Liver (tissue), 8 donors: ENCODE measurements at regions not wholly inside any gene's neighbourhood (a gene's known extent, or its start where the extent isn't known, plus 50 kb on each side); places are given as distances from the start of the nearest gene placed in this dataset.

Experiments
- DNase-seq: peaks from one replicate; pipeline ENCODE4 v3.0.0-alpha.2; 2017; ENCODE audit warnings: low spot score
- H3K27ac ChIP-seq, 2 donors: one replicate each; pipeline ENCODE4 v1.7.0; 2013; ENCODE audit warnings: inconsistent platforms in 2 of 2, low read length in 2 of 2, control low read depth in 1 of 2, low read depth in 1 of 2, mild to moderate bottlenecking in 1 of 2
- H3K27me3 ChIP-seq, 4 donors: one replicate each; pipeline versions ENCODE4 v1.6.1 to v1.7.0; 2013; ENCODE audit warnings: low read length in 3 of 4, inconsistent platforms in 1 of 4, mild to moderate bottlenecking in 1 of 4, moderate library complexity in 1 of 4; ENCODE audit not compliant: control insufficient read depth in 4 of 4, insufficient read depth in 4 of 4
- H3K36me3 ChIP-seq, 4 donors: one replicate each; pipeline versions ENCODE4 v1.6.1 to v1.7.0; 2013; ENCODE audit warnings: low read length in 3 of 4, mild to moderate bottlenecking in 3 of 4, low read depth in 1 of 4, moderate library complexity in 1 of 4; ENCODE audit not compliant: control insufficient read depth in 4 of 4, insufficient read depth in 3 of 4
- H3K4me1 ChIP-seq, 4 donors: one replicate each; pipeline versions ENCODE4 v1.6.1 to v1.7.0; 2013; ENCODE audit warnings: low read length in 3 of 4, mild to moderate bottlenecking in 3 of 4, moderate library complexity in 1 of 4; ENCODE audit not compliant: control insufficient read depth in 4 of 4, insufficient read depth in 4 of 4
- H3K4me3 ChIP-seq, 3 donors: one replicate each; pipeline versions ENCODE4 v1.6.1 to v1.7.0; 2013; ENCODE audit warnings: low read length in 3 of 3, control low read depth in 1 of 3, low read depth in 1 of 3, mild to moderate bottlenecking in 1 of 3
- H3K9ac ChIP-seq, 2 donors: one replicate each; pipeline ENCODE4 v1.7.0; 2013; ENCODE audit warnings: low read length in 2 of 2, mild to moderate bottlenecking in 2 of 2, moderate library complexity in 2 of 2, control low read depth in 1 of 2, low read depth in 1 of 2
- H3K9me3 ChIP-seq, 4 donors: one replicate each; pipeline versions ENCODE4 v1.6.1 to v1.7.0; 2013; ENCODE audit warnings: low read length in 3 of 4; ENCODE audit not compliant: control insufficient read depth in 4 of 4
- EGR1 ChIP-seq, 2 donors: IDR thresholded peaks; 2 replicates each; pipeline ENCODE4 v1.6.1; 2016 to 2018; ENCODE audit warnings: antibody characterized with exemption in 2 of 2, low read depth in 2 of 2
- FOXA1 ChIP-seq: IDR thresholded peaks from 2 replicates; pipeline ENCODE4 v1.6.1; 2016; ENCODE audit warnings: antibody characterized with exemption
- FOXA2 ChIP-seq: IDR thresholded peaks from 2 replicates; pipeline ENCODE4 v1.6.1; 2016; ENCODE audit warnings: antibody characterized with exemption
- GABPA ChIP-seq, 2 donors: IDR thresholded peaks in 1 of 2; conservative IDR thresholded peaks in 1 of 2; 2 replicates each; pipeline ENCODE4 v1.6.1; 2016; ENCODE audit warnings: antibody characterized with exemption in 2 of 2, mild to moderate bottlenecking in 1 of 2, moderate library complexity in 1 of 2
- HNF4A ChIP-seq, 2 donors: conservative IDR thresholded peaks; 2 replicates each; pipeline ENCODE4 v1.6.1; 2016; ENCODE audit warnings: antibody characterized with exemption in 2 of 2, mild to moderate bottlenecking in 2 of 2
- HNF4G ChIP-seq: IDR thresholded peaks from 2 replicates; pipeline ENCODE4 v1.6.1; 2016; ENCODE audit warnings: antibody characterized with exemption
- JUND ChIP-seq, 2 donors: IDR thresholded peaks; 2 replicates each; pipeline ENCODE4 v1.6.1; 2016; ENCODE audit warnings: antibody characterized with exemption in 2 of 2
- MAX ChIP-seq: IDR thresholded peaks from 2 replicates; pipeline ENCODE4 v1.6.1; 2016; ENCODE audit warnings: antibody characterized with exemption
- NR2F2 ChIP-seq: IDR thresholded peaks from 2 replicates; pipeline ENCODE4 v1.6.1; 2016; ENCODE audit warnings: antibody characterized with exemption
- RAD21 ChIP-seq, 2 donors: IDR thresholded peaks; 2 replicates each; pipeline ENCODE4 v1.6.1; 2016; ENCODE audit warnings: antibody characterized with exemption in 2 of 2, mild to moderate bottlenecking in 2 of 2
- REST ChIP-seq: IDR thresholded peaks from 2 replicates; pipeline ENCODE4 v1.6.1; 2016; ENCODE audit warnings: antibody characterized with exemption, mild to moderate bottlenecking
- RXRA ChIP-seq, 2 donors: IDR thresholded peaks; 2 replicates each; pipeline ENCODE4 v1.6.1; 2017 to 2018; ENCODE audit warnings: antibody characterized with exemption in 2 of 2, mild to moderate bottlenecking in 1 of 2
- SP1 ChIP-seq: IDR thresholded peaks from 2 replicates; pipeline ENCODE4 v1.6.1; 2018; ENCODE audit warnings: antibody characterized with exemption, mild to moderate bottlenecking
- TAF1 ChIP-seq: conservative IDR thresholded peaks from 2 replicates; pipeline ENCODE4 v1.6.1; 2016; ENCODE audit warnings: antibody characterized with exemption, mild to moderate bottlenecking
- YY1 ChIP-seq: IDR thresholded peaks from 2 replicates; pipeline ENCODE4 v1.6.1; 2016; ENCODE audit warnings: antibody characterized with exemption, mild to moderate bottlenecking
- ZBTB33 ChIP-seq: IDR thresholded peaks from 2 replicates; pipeline ENCODE4 v1.6.1; 2016; ENCODE audit warnings: antibody characterized with exemption
- WGBS: extraction: QIAGEN DNeasy Blood & Tissue Kit; methylation state at CpG from one replicate; pipeline ENCODE4 v1.1.7; 2013; 5-methylcytosine and 5-hydroxymethylcytosine counted together
- TF ChIP-seq, protein P1 (sequence below): fragments of 150-350 bp; IDR thresholded peaks from 2 replicates; pipeline ENCODE4 v1.5.1; 2017; ENCODE audit warnings: improper control_type of control experiment, low read depth, low read length; ENCODE audit not compliant: missing input control
- TF ChIP-seq, protein P2 (sequence below): IDR thresholded peaks from 2 replicates; pipeline ENCODE4 v1.6.1; 2016; ENCODE audit warnings: antibody characterized with exemption
- donor health status: healthy.
- donor health status: healthy.
- donor health status: healthy.
- donor health status: healthy.
- donor health status: healthy.

DNA sequence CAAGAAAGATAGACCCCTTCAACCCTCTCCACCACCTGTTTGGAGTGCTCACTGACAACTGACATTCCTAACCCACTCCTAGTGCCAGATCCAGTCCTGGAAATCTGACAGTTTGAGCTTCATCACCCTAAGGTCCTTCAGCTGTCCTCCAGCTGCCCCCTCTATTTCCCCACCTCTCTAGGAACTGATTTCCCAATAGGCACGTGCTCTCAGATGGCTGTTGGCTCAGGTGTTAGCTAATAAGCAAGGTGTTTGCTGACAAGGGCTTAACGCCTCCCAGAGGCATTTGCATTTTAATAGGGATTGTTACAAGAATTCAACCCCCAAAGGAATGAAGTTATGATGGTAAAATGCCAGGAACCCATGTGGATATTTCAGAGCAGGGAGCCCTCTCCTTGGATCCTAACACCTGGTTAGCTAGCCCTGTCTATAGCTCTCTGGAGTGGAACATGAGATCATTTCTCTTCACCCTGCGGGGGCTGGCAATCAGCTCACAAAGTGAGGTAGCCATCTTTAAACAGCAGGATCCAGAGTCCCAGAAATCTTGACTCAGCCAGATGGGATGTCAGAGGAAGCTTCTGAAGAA lies 348.5 kb upstream of the SFRP2 start:
- no peak for DNase-seq
- Histone ChIP-seq H3K9me3 (no peaks in the 10 kb centered on the region), H3K9ac (no peak overlapping the region), H3K36me3 (no peaks in the 10 kb centered on the region), H3K4me1 (no peaks in the 10 kb centered on the region), H3K27ac (no peak overlapping the region), H3K4me3 (no peak overlapping the region), H3K27me3 (peaks cover 0 to 4% (median 0%) of the 10 kb centered on the region in 4 donors)
- TF ChIP-seq HNF4A (conservative IDR thresholded peaks at IDR 0.05), result no peak
- TF ChIP-seq, protein P1, sequence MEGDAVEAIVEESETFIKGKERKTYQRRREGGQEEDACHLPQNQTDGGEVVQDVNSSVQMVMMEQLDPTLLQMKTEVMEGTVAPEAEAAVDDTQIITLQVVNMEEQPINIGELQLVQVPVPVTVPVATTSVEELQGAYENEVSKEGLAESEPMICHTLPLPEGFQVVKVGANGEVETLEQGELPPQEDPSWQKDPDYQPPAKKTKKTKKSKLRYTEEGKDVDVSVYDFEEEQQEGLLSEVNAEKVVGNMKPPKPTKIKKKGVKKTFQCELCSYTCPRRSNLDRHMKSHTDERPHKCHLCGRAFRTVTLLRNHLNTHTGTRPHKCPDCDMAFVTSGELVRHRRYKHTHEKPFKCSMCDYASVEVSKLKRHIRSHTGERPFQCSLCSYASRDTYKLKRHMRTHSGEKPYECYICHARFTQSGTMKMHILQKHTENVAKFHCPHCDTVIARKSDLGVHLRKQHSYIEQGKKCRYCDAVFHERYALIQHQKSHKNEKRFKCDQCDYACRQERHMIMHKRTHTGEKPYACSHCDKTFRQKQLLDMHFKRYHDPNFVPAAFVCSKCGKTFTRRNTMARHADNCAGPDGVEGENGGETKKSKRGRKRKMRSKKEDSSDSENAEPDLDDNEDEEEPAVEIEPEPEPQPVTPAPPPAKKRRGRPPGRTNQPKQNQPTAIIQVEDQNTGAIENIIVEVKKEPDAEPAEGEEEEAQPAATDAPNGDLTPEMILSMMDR, result no peak
- TF ChIP-seq HNF4G, result no peak
- 39% methylated on average over 3 of the region's 3 CpGs for WGBS

DNA sequence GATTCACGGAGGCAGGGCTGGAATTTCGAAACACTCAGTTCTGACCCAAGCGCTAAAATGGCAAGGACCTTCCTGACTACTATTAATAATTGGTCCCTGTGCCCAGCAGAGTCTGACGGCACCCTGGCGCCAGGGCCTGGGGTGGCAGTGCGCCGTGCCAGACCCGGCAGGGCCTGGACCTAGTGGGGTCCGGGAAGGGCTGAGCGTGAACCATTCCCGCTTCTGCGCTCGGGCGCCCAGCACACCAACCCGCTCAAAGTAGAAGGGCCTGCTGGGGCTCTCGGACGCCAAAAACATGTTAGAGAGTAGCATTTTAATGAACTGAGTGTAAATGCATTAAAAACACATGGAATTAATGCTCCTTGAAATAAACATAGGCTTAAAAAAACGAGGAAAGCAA lies 346.7 kb upstream of the SFRP2 start:
- WGBS, result 89% methylated on average over 18 of the region's 18 CpGs
- Histone ChIP-seq H3K27me3 (peaks cover 0 to 4% (median 0%) of the 10 kb centered on the region in 4 donors), H3K27ac (no peak overlapping the region), H3K36me3 (no peaks in the 10 kb centered on the region), H3K9me3 (no peaks in the 10 kb centered on the region), H3K9ac (no peak overlapping the region), H3K4me3 (no peak overlapping the region), H3K4me1 (no peaks in the 10 kb centered on the region)
- DNase-seq, result no peak
- no peak for TF ChIP-seq REST
- TF ChIP-seq JUND (IDR thresholded peaks at IDR 0.05), result no peak
- no peak for TF ChIP-seq TAF1
- no peak for TF ChIP-seq RAD21 (IDR thresholded peaks at IDR 0.05)
- TF ChIP-seq, protein P2, sequence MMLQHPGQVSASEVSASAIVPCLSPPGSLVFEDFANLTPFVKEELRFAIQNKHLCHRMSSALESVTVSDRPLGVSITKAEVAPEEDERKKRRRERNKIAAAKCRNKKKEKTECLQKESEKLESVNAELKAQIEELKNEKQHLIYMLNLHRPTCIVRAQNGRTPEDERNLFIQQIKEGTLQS, result no peak
- no peak for TF ChIP-seq ZBTB33
- TF ChIP-seq HNF4G, result no peak
- TF ChIP-seq FOXA1, result no peak
- TF ChIP-seq YY1, result no peak
- TF ChIP-seq, protein P1, result no peak
- TF ChIP-seq FOXA2, result no peak
- no peak for TF ChIP-seq SP1
- no peak for TF ChIP-seq GABPA (IDR thresholded peaks at IDR 0.05 in 1 of 2, conservative IDR thresholded peaks at IDR 0.05 in 1 of 2)
- TF ChIP-seq NR2F2, result no peak
- no peak for TF ChIP-seq HNF4A (conservative IDR thresholded peaks at IDR 0.05)
- TF ChIP-seq MAX, result no peak
- no peak for TF ChIP-seq EGR1 (IDR thresholded peaks at IDR 0.05; ENCODE audit: low read depth in 2 of 2)
- TF ChIP-seq RXRA (IDR thresholded peaks at IDR 0.05), result no peak
